GM13977 (cell line): ENCODE measurements at regions not wholly inside any gene's neighbourhood (a gene's known extent, or its start where the extent isn't known, plus 50 kb on each side); places are given as distances from the start of the nearest gene placed in this dataset.

Experiments
- DNase-seq: peaks from one replicate; pipeline ENCODE4 v3.0.0; 2012; ENCODE audit warnings: low spot score
- in situ Hi-C: fragments of 300-500 bp; cut with MboI; formaldehyde crosslinking; loops from one replicate; pipeline ENCODE4 v1.12.0; 2022; ENCODE audit warnings: low sequenced_read_pairs, low pct_unique_long_range_greater_than_20kb, mixed read lengths, inconsistent platforms; ENCODE audit not compliant: unreplicated experiment
- TF ChIP-seq, protein P1 (sequence below): IDR thresholded peaks from 2 replicates; pipeline ENCODE4 v1.5.1; 2012; ENCODE audit warnings: mild to moderate bottlenecking, control low read depth; ENCODE audit not compliant: insufficient read depth; ENCODE audit errors: extremely low read depth, missing control alignments

DNA sequence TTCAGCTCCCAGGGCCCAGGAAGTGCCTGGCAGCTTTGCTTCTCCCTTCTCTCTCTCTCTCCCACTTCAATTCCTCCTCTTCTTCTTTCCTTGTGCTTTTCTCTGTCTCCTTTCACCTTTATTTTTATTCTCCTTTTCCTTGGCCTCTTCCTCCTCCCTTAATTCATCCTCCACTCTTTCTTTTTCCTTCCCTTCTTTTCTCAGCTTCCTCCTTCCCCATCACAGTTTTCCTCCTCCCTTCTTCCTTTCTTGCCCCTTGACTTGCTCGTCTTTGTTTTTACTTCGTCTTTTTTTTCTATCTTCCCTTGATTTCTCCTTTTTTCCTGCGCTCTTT, 99.4 kb upstream of the LHX1 start:
- in situ Hi-C loops: no loop called here
- no peak for DNase-seq
- TF ChIP-seq, protein P1, sequence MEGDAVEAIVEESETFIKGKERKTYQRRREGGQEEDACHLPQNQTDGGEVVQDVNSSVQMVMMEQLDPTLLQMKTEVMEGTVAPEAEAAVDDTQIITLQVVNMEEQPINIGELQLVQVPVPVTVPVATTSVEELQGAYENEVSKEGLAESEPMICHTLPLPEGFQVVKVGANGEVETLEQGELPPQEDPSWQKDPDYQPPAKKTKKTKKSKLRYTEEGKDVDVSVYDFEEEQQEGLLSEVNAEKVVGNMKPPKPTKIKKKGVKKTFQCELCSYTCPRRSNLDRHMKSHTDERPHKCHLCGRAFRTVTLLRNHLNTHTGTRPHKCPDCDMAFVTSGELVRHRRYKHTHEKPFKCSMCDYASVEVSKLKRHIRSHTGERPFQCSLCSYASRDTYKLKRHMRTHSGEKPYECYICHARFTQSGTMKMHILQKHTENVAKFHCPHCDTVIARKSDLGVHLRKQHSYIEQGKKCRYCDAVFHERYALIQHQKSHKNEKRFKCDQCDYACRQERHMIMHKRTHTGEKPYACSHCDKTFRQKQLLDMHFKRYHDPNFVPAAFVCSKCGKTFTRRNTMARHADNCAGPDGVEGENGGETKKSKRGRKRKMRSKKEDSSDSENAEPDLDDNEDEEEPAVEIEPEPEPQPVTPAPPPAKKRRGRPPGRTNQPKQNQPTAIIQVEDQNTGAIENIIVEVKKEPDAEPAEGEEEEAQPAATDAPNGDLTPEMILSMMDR: no peak

GRCh38 chr17:36839256-36839655, 98.0 kb upstream of the LHX1 start:
- no peak for DNase-seq
- in situ Hi-C loops: no loop called here
- TF ChIP-seq, protein P1: no peak

- TF ChIP-seq, protein P1: no peak
- in situ Hi-C loops: no loop called here
These were observed 96.5 kb upstream of the LHX1 start for GRCh38 chr17:36840796-36841195.

GRCh38 chr17:36842231-36842819, 95.0 kb upstream of the LHX1 start:
- in situ Hi-C loops: no loop called here
- TF ChIP-seq, protein P1: no peak

More at GRCh38 chr17:36840796-36841195, 96.5 kb upstream of the LHX1 start:
- no peak for DNase-seq

GRCh38 chr17:36842963-36843558, 94.2 kb upstream of the LHX1 start:
- in situ Hi-C loops: no loop called here
- TF ChIP-seq, protein P1: no peak
- no peak for DNase-seq

More at GRCh38 chr17:36842231-36842819, 95.0 kb upstream of the LHX1 start:
- DNase-seq: no peak

DNA sequence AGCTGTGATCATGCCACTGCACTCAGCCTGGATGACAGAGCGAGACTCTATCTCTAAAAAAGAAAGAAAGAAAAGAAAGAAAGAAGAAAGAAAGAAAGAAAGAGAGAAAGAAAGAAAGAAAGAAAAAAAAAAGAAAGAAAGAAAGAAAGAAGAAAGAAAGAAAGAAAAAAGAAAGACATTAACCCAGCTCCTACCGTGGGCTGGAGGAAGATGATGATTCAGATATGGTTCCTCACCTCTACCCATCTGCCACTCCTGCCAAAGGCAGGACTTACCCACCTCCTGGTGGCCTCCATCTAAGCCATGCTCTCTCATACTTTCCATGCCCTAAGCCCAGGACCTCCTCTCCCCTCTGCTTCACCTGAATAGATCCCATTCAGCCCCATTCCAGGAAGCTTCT, 93.3 kb upstream of the LHX1 start:
- in situ Hi-C loops: no loop called here
- TF ChIP-seq, protein P1: no peak
- no peak for DNase-seq
